ENCODE measurements at regions not wholly inside any gene's neighbourhood (a gene's known extent, or its start where the extent isn't known, plus 50 kb on each side); places are given as distances from the start of the nearest gene placed in this dataset.
"Not testable (repeated sequence)": the region's sequence is repeated elsewhere in the genome, so short reads cannot be mapped to it uniquely, and the experiment has no call there.

DNA sequence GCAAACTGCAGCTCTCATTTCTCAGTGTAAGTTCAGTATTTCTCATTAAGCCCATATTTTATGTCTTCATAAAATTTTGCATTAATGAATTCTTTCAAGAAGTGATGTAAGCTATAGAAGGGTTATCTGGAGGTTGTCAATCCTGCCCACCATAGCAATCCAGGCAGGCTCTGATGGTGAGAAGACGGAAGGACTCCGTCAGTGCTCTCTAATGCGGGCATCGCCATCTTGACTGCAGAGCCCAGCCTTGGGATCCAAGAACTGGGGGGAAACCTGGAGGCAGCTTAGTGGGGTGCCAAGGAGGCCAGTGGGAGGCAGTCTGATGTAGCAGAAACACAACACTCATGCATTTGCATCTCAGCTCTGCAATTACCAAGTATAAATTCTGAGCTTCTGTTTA lies 707.4 kb upstream of the NRP1 start:
- TF ChIP-seq, protein P1, sequence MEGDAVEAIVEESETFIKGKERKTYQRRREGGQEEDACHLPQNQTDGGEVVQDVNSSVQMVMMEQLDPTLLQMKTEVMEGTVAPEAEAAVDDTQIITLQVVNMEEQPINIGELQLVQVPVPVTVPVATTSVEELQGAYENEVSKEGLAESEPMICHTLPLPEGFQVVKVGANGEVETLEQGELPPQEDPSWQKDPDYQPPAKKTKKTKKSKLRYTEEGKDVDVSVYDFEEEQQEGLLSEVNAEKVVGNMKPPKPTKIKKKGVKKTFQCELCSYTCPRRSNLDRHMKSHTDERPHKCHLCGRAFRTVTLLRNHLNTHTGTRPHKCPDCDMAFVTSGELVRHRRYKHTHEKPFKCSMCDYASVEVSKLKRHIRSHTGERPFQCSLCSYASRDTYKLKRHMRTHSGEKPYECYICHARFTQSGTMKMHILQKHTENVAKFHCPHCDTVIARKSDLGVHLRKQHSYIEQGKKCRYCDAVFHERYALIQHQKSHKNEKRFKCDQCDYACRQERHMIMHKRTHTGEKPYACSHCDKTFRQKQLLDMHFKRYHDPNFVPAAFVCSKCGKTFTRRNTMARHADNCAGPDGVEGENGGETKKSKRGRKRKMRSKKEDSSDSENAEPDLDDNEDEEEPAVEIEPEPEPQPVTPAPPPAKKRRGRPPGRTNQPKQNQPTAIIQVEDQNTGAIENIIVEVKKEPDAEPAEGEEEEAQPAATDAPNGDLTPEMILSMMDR (IDR thresholded peaks at IDR 0.05; ENCODE audit: low read depth, low read length) = no peak
- no peak for DNase-seq (ENCODE audit: low read depth, low spot score)
- in situ Hi-C loops (cut with HindIII; ENCODE audit: low sequenced_read_pairs) = no loop called here
- no peak overlapping the region for H3K4me3 ChIP-seq (ENCODE audit: low read depth, low read length)

DNA sequence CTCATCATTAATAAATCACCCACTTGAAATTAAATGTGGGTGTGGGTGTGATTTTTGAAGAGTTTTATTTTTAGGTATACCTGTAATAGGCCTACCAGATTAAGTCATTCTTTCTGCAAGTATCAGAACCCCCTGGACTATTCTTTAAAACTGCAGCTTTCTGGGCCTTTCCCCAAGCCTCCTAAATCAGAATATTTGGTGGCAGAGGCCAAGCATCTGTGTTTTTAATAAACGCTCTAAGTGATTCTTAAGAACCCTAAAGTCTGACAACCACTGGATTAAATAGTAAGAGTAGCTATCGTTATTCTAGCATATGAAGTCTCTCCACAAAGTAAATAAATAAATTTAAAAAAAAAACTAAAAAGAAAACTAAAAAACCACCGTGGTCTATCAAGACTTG lies 703.0 kb upstream of the NRP1 start:
- TF ChIP-seq, protein P1 (IDR thresholded peaks at IDR 0.05; ENCODE audit: low read depth, low read length) = no peak
- in situ Hi-C loops (cut with HindIII; ENCODE audit: low sequenced_read_pairs) = no loop called here

DNA sequence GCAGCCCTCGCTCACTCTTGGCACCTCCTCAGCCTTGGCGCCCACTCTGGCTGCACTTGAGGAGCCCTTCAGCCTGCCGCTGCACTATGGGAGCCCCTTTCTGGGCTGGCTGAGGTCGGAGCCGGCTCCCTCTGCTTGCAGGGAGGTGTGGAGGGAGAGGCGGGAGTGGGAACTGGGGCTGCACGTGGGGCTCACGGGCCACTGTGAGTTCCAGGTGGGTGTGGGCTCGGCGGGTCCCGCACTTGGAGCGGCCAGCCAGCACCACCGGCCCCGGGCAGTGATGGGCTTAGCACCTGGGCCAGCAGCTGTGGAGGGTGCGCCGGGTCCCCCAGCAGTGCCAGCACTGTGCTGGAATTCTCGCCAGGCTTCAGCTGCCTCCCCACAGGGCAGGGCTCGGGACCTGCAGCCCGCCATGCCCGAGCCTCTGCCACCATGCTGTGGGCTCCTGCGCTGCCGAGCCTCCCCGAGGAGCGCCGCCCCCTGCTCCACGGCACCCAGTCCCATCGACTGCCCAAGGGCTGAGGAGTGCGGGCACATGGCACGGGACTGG lies 700.8 kb upstream of the NRP1 start:
- H3K4me3 ChIP-seq (ENCODE audit: low read depth, low read length); in situ Hi-C loops (cut with HindIII; ENCODE audit: low sequenced_read_pairs); DNase-seq (ENCODE audit: low read depth, low spot score): not testable (repeated sequence)

More for the DNA sequence above, 703.0 kb upstream of the NRP1 start:
- no peak overlapping the region for H3K4me3 ChIP-seq (ENCODE audit: low read depth, low read length)
- no peak for DNase-seq (ENCODE audit: low read depth, low spot score)

DNA sequence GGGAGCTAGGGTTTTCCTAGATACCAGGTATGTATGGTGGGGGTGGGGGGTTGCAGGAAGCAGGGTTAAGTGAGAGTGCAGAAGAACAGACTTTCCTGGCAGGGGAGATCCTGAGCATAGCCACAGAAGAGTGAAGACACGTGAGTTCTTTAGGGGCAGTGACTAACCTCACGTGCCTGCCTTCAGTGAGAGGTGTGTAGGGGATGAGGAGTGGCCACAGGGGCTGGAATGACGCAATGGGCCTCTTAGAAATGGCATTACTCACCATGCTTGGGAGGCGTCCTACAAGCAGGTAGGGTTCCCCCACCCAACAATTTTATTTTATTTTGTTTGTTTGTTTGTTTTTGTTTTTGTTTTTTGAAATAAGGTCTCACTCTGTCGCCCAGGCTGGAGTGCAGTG lies 698.6 kb upstream of the NRP1 start:
- in situ Hi-C loops (cut with HindIII; ENCODE audit: low sequenced_read_pairs) = no loop called here
- TF ChIP-seq, protein P1 (IDR thresholded peaks at IDR 0.05; ENCODE audit: low read depth, low read length) = no peak
- no peak overlapping the region for H3K4me3 ChIP-seq (ENCODE audit: low read depth, low read length)
- no peak for DNase-seq (ENCODE audit: low read depth, low spot score)

DNA sequence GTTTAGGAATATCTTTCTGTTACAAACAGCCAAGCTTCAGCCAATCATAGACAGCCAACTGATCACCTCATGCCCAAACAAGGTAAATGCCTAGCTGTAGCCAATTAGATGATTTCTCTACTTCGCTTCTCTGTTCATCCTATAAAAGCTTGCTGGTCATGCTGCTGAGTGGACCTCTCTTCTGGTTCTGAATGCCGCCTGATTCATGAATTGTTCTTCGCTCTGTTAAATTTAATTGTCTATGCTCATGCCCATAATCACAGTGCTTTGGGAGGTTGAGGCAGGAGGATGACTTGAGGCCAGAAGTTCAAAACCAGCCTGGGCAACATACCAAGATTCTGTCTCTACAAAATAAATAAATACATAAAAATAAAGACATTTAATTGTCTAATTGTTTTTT lies 698.1 kb upstream of the NRP1 start:
- TF ChIP-seq, protein P1 (IDR thresholded peaks at IDR 0.05; ENCODE audit: low read depth, low read length) = no peak
- in situ Hi-C loops (cut with HindIII; ENCODE audit: low sequenced_read_pairs) = no loop called here
- no peak for DNase-seq (ENCODE audit: low read depth, low spot score)
- H3K4me3 ChIP-seq (ENCODE audit: low read depth, low read length) = no peak overlapping the region

DNA sequence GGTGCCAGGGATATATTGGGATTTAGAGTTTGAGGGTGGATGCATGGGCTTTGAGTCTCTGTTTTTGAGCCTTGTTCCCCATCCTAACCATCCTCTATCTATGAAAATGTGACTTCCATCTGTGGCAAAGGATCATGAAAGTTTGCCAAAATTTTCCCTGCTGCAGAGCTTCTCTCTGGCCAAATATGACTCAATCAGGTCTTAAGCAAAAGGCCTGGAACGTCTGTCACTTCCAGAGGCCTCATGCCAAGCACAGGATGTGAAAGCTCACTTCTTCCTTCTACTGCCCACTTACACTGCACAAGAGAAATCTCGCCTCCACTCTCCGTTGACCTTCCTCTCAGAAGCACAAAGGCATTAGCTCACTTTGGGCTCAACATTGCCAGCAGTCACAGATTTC lies 696.9 kb upstream of the NRP1 start:
- H3K4me3 ChIP-seq (ENCODE audit: low read depth, low read length) = no peak overlapping the region
- TF ChIP-seq, protein P1 (IDR thresholded peaks at IDR 0.05; ENCODE audit: low read depth, low read length) = no peak
- DNase-seq (ENCODE audit: low read depth, low spot score) = peak; percentile 39
- in situ Hi-C loops (cut with HindIII; ENCODE audit: low sequenced_read_pairs) = no loop called here

DNA sequence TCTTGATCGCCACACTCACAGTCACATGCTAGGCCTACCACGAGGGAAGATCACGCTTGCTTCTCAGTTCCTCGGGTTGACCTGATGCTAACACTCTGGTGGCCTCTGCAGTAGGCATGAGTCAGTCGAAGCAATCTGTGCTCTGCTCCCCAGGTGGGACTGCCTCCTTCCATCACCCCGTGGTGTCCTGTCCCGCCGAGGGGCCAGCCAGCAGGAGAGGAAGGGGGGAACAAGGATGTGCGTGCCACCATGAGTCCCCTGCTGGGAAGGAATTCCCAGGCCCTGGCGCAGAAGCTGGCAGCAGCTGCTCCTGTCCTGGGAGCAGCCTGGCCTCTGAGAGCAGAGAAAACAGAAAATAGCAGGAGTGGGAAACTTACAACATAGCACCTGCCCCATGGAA lies 695.0 kb upstream of the NRP1 start:
- no peak for DNase-seq (ENCODE audit: low read depth, low spot score)
- TF ChIP-seq, protein P1 (IDR thresholded peaks at IDR 0.05; ENCODE audit: low read depth, low read length) = no peak
- H3K4me3 ChIP-seq (ENCODE audit: low read depth, low read length) = no peak overlapping the region
- in situ Hi-C loops (cut with HindIII; ENCODE audit: low sequenced_read_pairs) = no loop called here

Data from astrocyte of the spinal cord (primary cell).